ENCODE measurements at regions not wholly inside any gene's neighbourhood (a gene's known extent, or its start where the extent isn't known, plus 50 kb on each side); places are given as distances from the start of the nearest gene placed in this dataset.
"Not testable (repeated sequence)": the region's sequence is repeated elsewhere in the genome, so short reads cannot be mapped to it uniquely, and the experiment has no call there.

DNA sequence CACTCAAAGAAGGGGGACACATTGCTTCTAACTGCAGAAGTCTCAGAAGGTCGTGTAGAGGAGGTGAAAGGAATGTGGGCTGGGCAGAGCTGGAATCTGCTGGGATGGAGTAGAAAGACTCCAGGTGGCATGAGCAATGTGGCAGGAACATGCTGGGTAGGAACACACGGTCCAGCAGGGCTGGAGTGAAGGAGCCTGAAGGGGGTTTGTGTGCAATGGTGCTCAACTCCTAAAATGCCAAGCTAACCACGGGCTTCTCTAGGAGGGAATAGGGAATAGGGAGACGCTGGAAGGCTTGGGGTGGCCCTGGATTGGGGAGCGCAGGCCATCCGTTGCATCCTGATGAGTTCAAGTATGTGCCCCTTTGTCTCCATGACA, 253.8 kb downstream of the FAM43A start:
- no peaks in the 10 kb centered on the region for H3K9me3 ChIP-seq (ENCODE audit: insufficient read depth, low read depth, low read length)
- H3K27me3 ChIP-seq (ENCODE audit: insufficient read depth, low read length): no peaks in the 10 kb centered on the region
- WGBS: 82% methylated on average over 6 of the region's 6 CpGs
- H3K4me1 ChIP-seq (ENCODE audit: insufficient read depth, low read length): no peaks in the 10 kb centered on the region
- no peak overlapping the region for H3K4me3 ChIP-seq (ENCODE audit: low read length)
- no peak overlapping the region for H3K9ac ChIP-seq (ENCODE audit: low read depth, low read length)
- H3K36me3 ChIP-seq (ENCODE audit: insufficient read depth, low read length): no peaks in the 10 kb centered on the region
- H3K27ac ChIP-seq (ENCODE audit: low read depth, low read length): no peak overlapping the region

DNA sequence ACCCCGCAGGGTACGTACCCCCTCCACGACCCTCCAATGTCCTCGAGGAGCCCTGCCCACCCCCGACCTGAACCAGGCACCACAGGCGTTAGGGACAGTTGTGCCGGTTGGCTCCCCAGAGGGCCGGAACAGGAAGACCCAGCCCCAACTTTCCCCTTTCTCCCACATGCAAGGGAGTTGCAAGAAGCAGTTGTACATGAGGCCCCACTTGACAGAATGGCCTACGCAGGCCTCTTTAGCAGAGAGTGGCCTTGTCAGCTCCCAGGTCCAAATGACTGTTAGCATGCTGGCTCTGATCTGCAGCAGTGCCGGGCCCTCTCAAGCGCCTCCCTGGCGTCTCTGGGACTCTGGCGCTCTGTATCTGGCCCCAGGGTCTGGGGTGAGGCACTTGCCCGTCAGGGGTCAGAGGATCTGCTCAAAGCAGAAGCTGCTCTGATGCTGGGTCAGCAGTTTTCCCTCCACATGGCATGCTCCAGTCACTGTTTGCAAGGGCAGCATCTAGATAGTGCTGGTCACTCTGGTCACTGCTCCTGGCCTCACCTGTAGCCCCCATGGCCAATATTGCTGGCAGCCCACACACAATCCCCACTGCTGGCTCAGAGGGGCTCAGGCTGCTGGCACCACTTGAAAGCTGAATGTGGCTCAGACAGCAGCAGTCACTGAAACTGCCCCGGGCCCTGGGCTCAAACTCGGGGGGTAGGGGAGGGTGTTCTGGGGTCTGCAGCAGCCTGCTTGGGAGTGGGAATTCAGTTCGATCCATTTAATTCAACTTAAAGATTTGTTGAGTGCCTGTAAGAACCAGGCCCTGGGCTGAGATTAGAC, 254.5 kb downstream of the FAM43A start:
- WGBS: 90% methylated on average over 17 of the region's 17 CpGs
- Histone ChIP-seq H3K27me3 (ENCODE audit: insufficient read depth, low read length) (no peaks in the 10 kb centered on the region), H3K4me3 (ENCODE audit: low read length) (no peak overlapping the region), H3K4me1 (ENCODE audit: insufficient read depth, low read length) (no peaks in the 10 kb centered on the region), H3K9ac (ENCODE audit: low read depth, low read length) (no peak overlapping the region), H3K27ac (ENCODE audit: low read depth, low read length) (no peak overlapping the region), H3K36me3 (ENCODE audit: insufficient read depth, low read length) (no peaks in the 10 kb centered on the region), H3K9me3 (ENCODE audit: insufficient read depth, low read depth, low read length) (no peaks in the 10 kb centered on the region)

GRCh38 chr3:194941360-194941955, 255.8 kb downstream of the FAM43A start:
- Histone ChIP-seq H3K9me3 (ENCODE audit: insufficient read depth, low read depth, low read length) (no peaks in the 10 kb centered on the region), H3K9ac (ENCODE audit: low read depth, low read length) (no peak overlapping the region), H3K4me3 (ENCODE audit: low read length) (no peak overlapping the region), H3K36me3 (ENCODE audit: insufficient read depth, low read length) (no peaks in the 10 kb centered on the region), H3K27ac (ENCODE audit: low read depth, low read length) (no peak overlapping the region), H3K4me1 (ENCODE audit: insufficient read depth, low read length) (no peaks in the 10 kb centered on the region), H3K27me3 (ENCODE audit: insufficient read depth, low read length) (no peaks in the 10 kb centered on the region)
- WGBS: 89% methylated on average over 9 of the region's 9 CpGs

- no peak overlapping the region for H3K9ac ChIP-seq (ENCODE audit: low read depth, low read length)
- H3K27me3 ChIP-seq (ENCODE audit: insufficient read depth, low read length): no peaks in the 10 kb centered on the region
- no peaks in the 10 kb centered on the region for H3K4me1 ChIP-seq (ENCODE audit: insufficient read depth, low read length)
- no peak overlapping the region for H3K27ac ChIP-seq (ENCODE audit: low read depth, low read length)
- no peaks in the 10 kb centered on the region for H3K36me3 ChIP-seq (ENCODE audit: insufficient read depth, low read length)
- WGBS: 87% methylated on average over 9 of the region's 9 CpGs
- no peak overlapping the region for H3K4me3 ChIP-seq (ENCODE audit: low read length)
- H3K9me3 ChIP-seq (ENCODE audit: insufficient read depth, low read depth, low read length): no peaks in the 10 kb centered on the region
Measured at GRCh38 chr3:194941956-194942511, 256.4 kb downstream of the FAM43A start.

DNA sequence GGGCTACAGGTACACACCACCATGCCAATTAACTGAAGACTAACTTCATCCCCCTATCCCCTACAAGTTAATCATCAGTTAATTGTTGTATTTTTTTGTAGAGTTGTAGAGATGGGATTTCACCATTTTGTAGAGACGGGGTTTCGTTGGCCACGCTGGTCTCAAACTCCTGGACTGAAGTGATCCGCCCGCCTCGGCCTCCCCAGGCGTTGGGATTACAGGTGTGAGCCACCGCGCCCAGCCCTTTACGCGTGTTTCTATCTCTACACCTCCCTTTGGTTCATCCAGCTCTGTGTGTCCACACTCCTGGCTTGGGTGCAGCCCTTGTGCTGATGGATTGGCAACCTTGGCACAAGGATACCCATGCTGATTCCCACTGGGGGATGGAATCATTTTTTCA, 258.8 kb downstream of the FAM43A start:
- Histone ChIP-seq H3K9me3 (ENCODE audit: insufficient read depth, low read depth, low read length) (no peaks in the 10 kb centered on the region), H3K27me3 (ENCODE audit: insufficient read depth, low read length) (no peaks in the 10 kb centered on the region), H3K27ac (ENCODE audit: low read depth, low read length) (no peak overlapping the region), H3K4me3 (ENCODE audit: low read length) (no peak overlapping the region), H3K9ac (ENCODE audit: low read depth, low read length) (no peak overlapping the region), H3K4me1 (ENCODE audit: insufficient read depth, low read length) (no peaks in the 10 kb centered on the region), H3K36me3 (ENCODE audit: insufficient read depth, low read length) (no peaks in the 10 kb centered on the region)
- WGBS: 97% methylated on average over 11 of the region's 11 CpGs

- no peaks in the 10 kb centered on the region for H3K27me3 ChIP-seq (ENCODE audit: insufficient read depth, low read length)
- H3K36me3 ChIP-seq (ENCODE audit: insufficient read depth, low read length): no peaks in the 10 kb centered on the region
- WGBS: 84% methylated on average over 13 of the region's 13 CpGs
- no peak overlapping the region for H3K27ac ChIP-seq (ENCODE audit: low read depth, low read length)
- no peaks in the 10 kb centered on the region for H3K9me3 ChIP-seq (ENCODE audit: insufficient read depth, low read depth, low read length)
- no peaks in the 10 kb centered on the region for H3K4me1 ChIP-seq (ENCODE audit: insufficient read depth, low read length)
- no peak overlapping the region for H3K4me3 ChIP-seq (ENCODE audit: low read length)
- H3K9ac ChIP-seq (ENCODE audit: low read depth, low read length): no peak overlapping the region
Measured at GRCh38 chr3:194945508-194945907, 259.8 kb downstream of the FAM43A start.

GRCh38 chr3:194946091-194946490, 260.4 kb downstream of the FAM43A start:
- H3K27me3 ChIP-seq (ENCODE audit: insufficient read depth, low read length): no peaks in the 10 kb centered on the region
- H3K4me3 ChIP-seq (ENCODE audit: low read length): no peak overlapping the region
- H3K9ac ChIP-seq (ENCODE audit: low read depth, low read length): no peak overlapping the region
- H3K36me3 ChIP-seq (ENCODE audit: insufficient read depth, low read length): no peaks in the 10 kb centered on the region
- WGBS: 93% methylated on average over 7 of the region's 9 CpGs
- H3K4me1 ChIP-seq (ENCODE audit: insufficient read depth, low read length): no peaks in the 10 kb centered on the region
- H3K27ac ChIP-seq (ENCODE audit: low read depth, low read length): no peak overlapping the region
- no peaks in the 10 kb centered on the region for H3K9me3 ChIP-seq (ENCODE audit: insufficient read depth, low read depth, low read length)

GRCh38 chr3:194949592-194949991, 263.9 kb downstream of the FAM43A start:
- Histone ChIP-seq H3K4me1 (ENCODE audit: insufficient read depth, low read length) (no peaks in the 10 kb centered on the region), H3K9me3 (ENCODE audit: insufficient read depth, low read depth, low read length) (no peaks in the 10 kb centered on the region), H3K27ac (ENCODE audit: low read depth, low read length) (no peak overlapping the region), H3K27me3 (ENCODE audit: insufficient read depth, low read length) (no peaks in the 10 kb centered on the region), H3K4me3 (ENCODE audit: low read length) (no peak overlapping the region), H3K36me3 (ENCODE audit: insufficient read depth, low read length) (no peaks in the 10 kb centered on the region), H3K9ac (ENCODE audit: low read depth, low read length) (no peak overlapping the region)
- 80% methylated on average over 3 of the region's 3 CpGs for WGBS

- no peaks in the 10 kb centered on the region for H3K4me1 ChIP-seq (ENCODE audit: insufficient read depth, low read length)
- no peaks in the 10 kb centered on the region for H3K9me3 ChIP-seq (ENCODE audit: insufficient read depth, low read depth, low read length)
- no peak overlapping the region for H3K27ac ChIP-seq (ENCODE audit: low read depth, low read length)
- H3K36me3 ChIP-seq (ENCODE audit: insufficient read depth, low read length): no peaks in the 10 kb centered on the region
- WGBS: 92% methylated on average over 18 of the region's 18 CpGs
- no peak overlapping the region for H3K9ac ChIP-seq (ENCODE audit: low read depth, low read length)
- H3K27me3 ChIP-seq (ENCODE audit: insufficient read depth, low read length): no peaks in the 10 kb centered on the region
- no peak overlapping the region for H3K4me3 ChIP-seq (ENCODE audit: low read length)
Measured at GRCh38 chr3:194950906-194951628, 265.4 kb downstream of the FAM43A start.

GRCh38 chr3:194951629-194951920, 265.9 kb downstream of the FAM43A start:
- not testable (repeated sequence) for H3K9ac ChIP-seq (ENCODE audit: low read depth, low read length); H3K4me3 ChIP-seq (ENCODE audit: low read length); H3K9me3 ChIP-seq (ENCODE audit: insufficient read depth, low read depth, low read length); H3K36me3 ChIP-seq (ENCODE audit: insufficient read depth, low read length); H3K4me1 ChIP-seq (ENCODE audit: insufficient read depth, low read length); H3K27ac ChIP-seq (ENCODE audit: low read depth, low read length); H3K27me3 ChIP-seq (ENCODE audit: insufficient read depth, low read length)
- 93% methylated on average over 9 of the region's 9 CpGs for WGBS

- Histone ChIP-seq H3K9me3 (ENCODE audit: insufficient read depth, low read depth, low read length) (no peaks in the 10 kb centered on the region), H3K9ac (ENCODE audit: low read depth, low read length) (no peak overlapping the region), H3K4me1 (ENCODE audit: insufficient read depth, low read length) (no peaks in the 10 kb centered on the region), H3K4me3 (ENCODE audit: low read length) (no peak overlapping the region), H3K27me3 (ENCODE audit: insufficient read depth, low read length) (no peaks in the 10 kb centered on the region), H3K36me3 (ENCODE audit: insufficient read depth, low read length) (no peaks in the 10 kb centered on the region), H3K27ac (ENCODE audit: low read depth, low read length) (no peak overlapping the region)
- 90% methylated on average over 5 of the region's 6 CpGs for WGBS
Measured at GRCh38 chr3:194951931-194952582, 266.4 kb downstream of the FAM43A start.
